K562 (cell line): ENCODE measurements at regions not wholly inside any gene's neighbourhood (a gene's known extent, or its start where the extent isn't known, plus 50 kb on each side); places are given as distances from the start of the nearest gene placed in this dataset.

ENCODE experiments used
- ATAC-seq: fragments of 200-7000 bp; cut with Tn5 transposase; 3 replicates; pipeline ENCODE4 v1.9.1; 2020; ENCODE audit warnings: moderate library complexity
- BruUV-seq: library from RNA; stranded (reverse); fragments of 400-500 nt; replicated peaks from 2 replicates; lab custom pipeline; 2021; lab: Mats Ljungman, UMichigan
- CTCF ChIA-PET: fragments of 300-600 bp; formaldehyde crosslinking; extraction: SDS; loops from one replicate; lab custom pipeline; 2021; ENCODE audit warnings: low intra/inter-chr PET ratio; lab: Yijun Ruan, JAX
- POLR2A ChIA-PET: fragments of 300-600, 350-650 bp; sonication (Branson Sonifier 250); formaldehyde crosslinking; extraction: SDS; loops from one replicate; lab custom pipeline; 2021; ENCODE audit warnings: antibody characterized with exemption, inconsistent platforms; lab: Yijun Ruan, JAX
- DNase-seq, 4 experiments: peaks; one replicate each; pipeline versions ENCODE4 v3.0.0 to v3.0.0-alpha.2; 2011 to 2018; ENCODE audit warnings: low spot score in 3 of 4, mixed read lengths in 3 of 4; ENCODE audit errors: extremely low read depth in 1 of 4
- FAIRE-seq: peaks from 2 replicates; lab custom pipeline; 2011; peaks lifted over from hg19 to GRCh38; lab: Jason Lieb, UNC
- H2AFZ ChIP-seq: 2 replicates; pipeline ENCODE4 v1.6.0; 2011; ENCODE audit warnings: low read depth, low read length, control low read depth, inconsistent platforms
- H3K27ac ChIP-seq: fragments of 200-600 bp; 3 replicates; pipeline ENCODE4 v1.8.0; 2011; ENCODE audit warnings: low read depth, mild to moderate bottlenecking, control low read depth, inconsistent platforms, low read length, moderate library complexity, mixed read lengths; ENCODE audit errors: extremely low read depth
- H3K27me3 ChIP-seq, 2 experiments: fragments of 300-600 bp in 1 of 2; 2 replicates in 1 of 2; 3 replicates in 1 of 2; pipeline versions ENCODE4 v1.6.0 to v1.8.0; 2011; ENCODE audit warnings: inconsistent platforms in 2 of 2, low read length in 2 of 2, mild to moderate bottlenecking in 1 of 2, mixed read lengths in 1 of 2, moderate library complexity in 1 of 2; ENCODE audit not compliant: control insufficient read depth in 2 of 2, insufficient read depth in 2 of 2
- H3K36me3 ChIP-seq: fragments of 300-600 bp; 3 replicates; pipeline ENCODE4 v1.8.0; 2011; ENCODE audit warnings: mild to moderate bottlenecking, low read length, inconsistent platforms; ENCODE audit not compliant: control insufficient read depth, insufficient read depth
- H3K4me1 ChIP-seq, 2 experiments: fragments of 200-600 bp in 1 of 2; replicated peaks in 1 of 2; 2 replicates in 1 of 2; 3 replicates in 1 of 2; pipeline versions ENCODE4 v1.5.1 to v1.8.0; 2011; ENCODE audit warnings: inconsistent platforms in 2 of 2, low read length in 2 of 2, mild to moderate bottlenecking in 1 of 2, mixed read lengths in 1 of 2, moderate library complexity in 1 of 2; ENCODE audit not compliant: control insufficient read depth in 2 of 2, insufficient read depth in 2 of 2
- H3K4me2 ChIP-seq: 2 replicates; pipeline ENCODE4 v1.6.1; 2011; ENCODE audit warnings: low read length, control low read depth, inconsistent platforms, mixed read lengths; ENCODE audit not compliant: insufficient read depth
- H3K4me3 ChIP-seq: fragments of 200-600 bp; sonication (generic), shearing (Covaris generic); 2 replicates; pipeline ENCODE4 v1.5.1; 2016; ENCODE audit warnings: control low read depth, inconsistent platforms
- H3K79me2 ChIP-seq: fragments of 200-600 bp; 3 replicates; pipeline ENCODE4 v1.8.0; 2011; ENCODE audit warnings: low read length, inconsistent platforms; ENCODE audit not compliant: control insufficient read depth, insufficient read depth
- H3K9ac ChIP-seq, 2 experiments: 2 replicates each; pipeline versions ENCODE4 v1.6.0 to v1.6.1; 2011; ENCODE audit warnings: low read depth in 2 of 2, low read length in 2 of 2, control low read depth in 1 of 2, inconsistent platforms in 1 of 2, mild to moderate bottlenecking in 1 of 2, mixed read lengths in 1 of 2; ENCODE audit not compliant: insufficient read depth in 1 of 2
- H3K9me1 ChIP-seq: one replicate; pipeline ENCODE4 v1.6.0; 2011; ENCODE audit warnings: inconsistent platforms, mild to moderate bottlenecking, low read length, moderate library complexity; ENCODE audit not compliant: control insufficient read depth, insufficient read depth
- H3K9me3 ChIP-seq: replicated peaks from 2 replicates; pipeline ENCODE4 v1.5.1; 2011; ENCODE audit warnings: low read depth, low read length, inconsistent platforms; ENCODE audit not compliant: control insufficient read depth, insufficient read depth
- H4K20me1 ChIP-seq: replicated peaks from 2 replicates; pipeline ENCODE4 v1.6.1; 2011; ENCODE audit warnings: low read length, inconsistent platforms, mixed read lengths; ENCODE audit not compliant: control insufficient read depth, insufficient read depth
- ADNP ChIP-seq: fragments of 200-800 bp; sonication (Bioruptor generic); IDR thresholded peaks from 2 replicates; pipeline ENCODE4 v1.6.1; 2016; ENCODE audit warnings: missing genetic modification characterization, missing compliant biosample characterization
- ASH1L ChIP-seq: fragments of 450-650 bp; IDR thresholded peaks from 2 replicates; pipeline ENCODE4 v1.6.1; 2018; ENCODE audit warnings: borderline replicate concordance, mild to moderate bottlenecking, low read depth; ENCODE audit not compliant: partially characterized antibody
- BCOR ChIP-seq: fragments of 450-650 bp; IDR thresholded peaks from 2 replicates; pipeline ENCODE4 v1.6.1; 2016
- CHCHD3 ChIP-seq: fragments of 250-450 bp; sonication (Bioruptor Pico); IDR thresholded peaks from 2 replicates; pipeline ENCODE4 v2.1.2; 2022; ENCODE audit warnings: mild to moderate bottlenecking
- EP400 ChIP-seq: fragments of 450-650 bp; IDR thresholded peaks from 2 replicates; pipeline ENCODE4 v1.6.1; 2017; ENCODE audit warnings: antibody characterized with exemption, mild to moderate bottlenecking, moderate library complexity
- GABPA ChIP-seq: fragments of 200-800 bp; sonication (Bioruptor generic); conservative IDR thresholded peaks from 2 replicates; pipeline ENCODE4 v1.6.1; 2016; ENCODE audit warnings: low read depth, missing genetic modification characterization, missing compliant biosample characterization
- GTF2F1 ChIP-seq: IDR thresholded peaks from 2 replicates; pipeline ENCODE4 v1.6.1; 2011; ENCODE audit warnings: low read depth, low read length, improper control_type of control experiment
- HDAC2 ChIP-seq: fragments of 450-650 bp; IDR thresholded peaks from 2 replicates; pipeline ENCODE4 v1.6.1; 2016; ENCODE audit warnings: mild to moderate bottlenecking
- IFI16 ChIP-seq: fragments of 250-450 bp; sonication (Bioruptor Pico); IDR thresholded peaks from 2 replicates; pipeline ENCODE4 v2.1.2; 2022; ENCODE audit warnings: mild to moderate bottlenecking, inconsistent platforms
- MTF1 ChIP-seq: fragments of 250-450 bp; sonication (Bioruptor Pico); IDR thresholded peaks from 2 replicates; pipeline ENCODE4 v1.9.0; 2021; ENCODE audit warnings: moderate library complexity, mild to moderate bottlenecking, inconsistent platforms, borderline replicate concordance
- PRPF4 ChIP-seq: fragments of 200-400 bp; formaldehyde crosslinking; IDR thresholded peaks from one replicate; pipeline ENCODE4 v1.6.1; 2017; ENCODE audit warnings: low read length, low read depth, mild to moderate bottlenecking; ENCODE audit not compliant: insufficient read depth, poor library complexity, severe bottlenecking
- PTRF ChIP-seq: fragments of 450-650 bp; IDR thresholded peaks from 2 replicates; pipeline ENCODE4 v1.6.1; 2016; ENCODE audit warnings: mild to moderate bottlenecking, missing genetic modification characterization, missing compliant biosample characterization
- SMARCC2 ChIP-seq: fragments of 450-650 bp; IDR thresholded peaks from 2 replicates; pipeline ENCODE4 v1.6.1; 2017; ENCODE audit warnings: antibody characterized with exemption, moderate library complexity, mild to moderate bottlenecking, low read depth
- TAF1 ChIP-seq: IDR thresholded peaks from 2 replicates; pipeline ENCODE4 v1.6.1; 2011; ENCODE audit warnings: mild to moderate bottlenecking, low read length, moderate library complexity; ENCODE audit not compliant: insufficient read depth, control insufficient read depth, severe bottlenecking; ENCODE audit errors: extremely low read depth
- ZBTB1 ChIP-seq: sonication (generic); formaldehyde crosslinking; IDR thresholded peaks from 2 replicates; pipeline ENCODE4 v1.8.1; 2023; ENCODE audit warnings: missing genetic modification reagents, low read depth, mild to moderate bottlenecking, borderline replicate concordance
- ZNF311 ChIP-seq: fragments of 250-450 bp; sonication (Bioruptor Pico); IDR thresholded peaks from 2 replicates; pipeline ENCODE4 v1.4.0; 2020; ENCODE audit warnings: mild to moderate bottlenecking, moderate library complexity
- ZNF354B ChIP-seq: fragments of 250-450 bp; sonication (Bioruptor Pico); IDR thresholded peaks from 2 replicates; pipeline ENCODE4 v1.4.0; 2020
- ZNF75A ChIP-seq: fragments of 450-650 bp; formaldehyde crosslinking; IDR thresholded peaks from 2 replicates; pipeline ENCODE4 v1.4.0; 2020; ENCODE audit warnings: mild to moderate bottlenecking
- WGBS: fragments of 100-300 bp; shearing (Covaris generic); methylation state at CpG from one replicate; pipeline ENCODE4 v1.1.6; 2016; ENCODE audit warnings: low coverage, mixed read lengths; ENCODE audit not compliant: insufficient coverage; ENCODE audit errors: missing lambda C conversion rate; 5-methylcytosine and 5-hydroxymethylcytosine counted together
- in situ Hi-C: fragments of 300-500 bp; cut with MboI; formaldehyde crosslinking; loops from 4 replicates; pipeline ENCODE4 v1.15.0; 2018; ENCODE audit warnings: inconsistent platforms, mixed read lengths
- intact Hi-C: fragments of 100-400 bp; cut with micrococcal nuclease; formaldehyde crosslinking; loops from 2 replicates; pipeline ENCODE4 v1.14.2; 2022
- TF ChIP-seq, protein P1 (sequence below): sonication (generic); formaldehyde crosslinking; IDR thresholded peaks from 2 replicates; pipeline ENCODE4 v1.8.0; 2022; ENCODE audit warnings: mild to moderate bottlenecking, missing genetic modification reagents, borderline replicate concordance
- TF ChIP-seq, protein P2 (sequence below): fragments of 250-450 bp; sonication (Bioruptor Pico); IDR thresholded peaks from 2 replicates; pipeline ENCODE4 v1.9.0; 2021; ENCODE audit warnings: mild to moderate bottlenecking
- TF ChIP-seq, protein P3 (sequence below), 2 experiments: fragments of 200-800 bp in 1 of 2; sonication (Bioruptor generic) in 1 of 2; sonication (generic) in 1 of 2; formaldehyde crosslinking in 1 of 2; IDR thresholded peaks in 1 of 2; conservative IDR thresholded peaks in 1 of 2; 2 replicates each; pipeline versions ENCODE4 v1.5.0 to v1.6.1; 2016 to 2020; ENCODE audit warnings: missing compliant biosample characterization in 1 of 2, missing genetic modification characterization in 1 of 2, missing genetic modification reagents in 1 of 2

DNA sequence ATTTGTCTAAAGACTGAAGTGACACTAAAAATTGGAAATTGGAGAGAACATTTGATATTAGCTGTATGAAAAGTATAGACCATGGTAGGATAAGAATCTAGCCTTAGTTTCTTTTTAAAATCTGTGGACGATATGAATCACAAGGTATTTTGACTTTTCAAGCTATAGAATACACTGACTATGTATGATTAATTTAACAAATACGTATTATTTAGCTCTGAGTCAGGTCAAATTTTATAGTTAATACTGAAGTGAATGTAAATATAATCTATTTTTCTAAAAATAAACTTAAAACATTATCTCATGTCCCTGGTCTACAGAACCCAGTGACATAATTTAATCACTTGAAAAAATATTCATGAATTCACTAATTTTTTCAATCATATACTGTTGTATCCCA is 795.6 kb upstream of the SLITRK1 start (continued):
- TF ChIP-seq ASH1L (no peak), ZBTB1 (no peak), TAF1 (no peak), ZNF354B (no peak), PRPF4 (no peak), HDAC2 (no peak), GABPA (tag) (no peak)
- TF ChIP-seq, protein P1, sequence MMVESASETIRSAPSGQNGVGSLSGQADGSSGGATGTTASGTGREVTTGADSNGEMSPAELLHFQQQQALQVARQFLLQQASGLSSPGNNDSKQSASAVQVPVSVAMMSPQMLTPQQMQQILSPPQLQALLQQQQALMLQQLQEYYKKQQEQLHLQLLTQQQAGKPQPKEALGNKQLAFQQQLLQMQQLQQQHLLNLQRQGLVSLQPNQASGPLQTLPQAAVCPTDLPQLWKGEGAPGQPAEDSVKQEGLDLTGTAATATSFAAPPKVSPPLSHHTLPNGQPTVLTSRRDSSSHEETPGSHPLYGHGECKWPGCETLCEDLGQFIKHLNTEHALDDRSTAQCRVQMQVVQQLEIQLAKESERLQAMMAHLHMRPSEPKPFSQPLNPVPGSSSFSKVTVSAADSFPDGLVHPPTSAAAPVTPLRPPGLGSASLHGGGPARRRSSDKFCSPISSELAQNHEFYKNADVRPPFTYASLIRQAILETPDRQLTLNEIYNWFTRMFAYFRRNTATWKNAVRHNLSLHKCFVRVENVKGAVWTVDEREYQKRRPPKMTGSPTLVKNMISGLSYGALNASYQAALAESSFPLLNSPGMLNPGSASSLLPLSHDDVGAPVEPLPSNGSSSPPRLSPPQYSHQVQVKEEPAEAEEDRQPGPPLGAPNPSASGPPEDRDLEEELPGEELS (CRISPR knock-in tag): no peak

DNA sequence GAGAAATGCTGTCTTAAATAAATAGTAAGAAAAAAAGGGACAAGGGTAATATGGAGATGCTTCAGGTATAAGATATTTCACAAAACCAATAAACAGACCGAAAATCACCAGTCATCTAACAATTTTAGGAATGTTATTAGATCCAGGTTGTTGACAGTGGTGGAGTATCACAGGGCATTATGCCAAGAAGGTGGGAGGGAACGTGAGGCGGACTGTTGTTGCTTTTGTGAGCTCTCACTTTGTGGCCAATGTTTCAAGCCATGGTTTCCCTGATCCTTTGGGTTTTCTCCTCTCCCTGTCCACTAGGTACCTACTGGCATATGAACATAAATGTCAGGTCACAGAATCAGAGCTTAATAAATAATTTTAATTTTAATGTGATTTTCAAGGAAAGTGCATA is 790.3 kb upstream of the SLITRK1 start:
- Histone ChIP-seq H3K4me2 (no peak overlapping the region), H3K79me2 (no peaks in the 10 kb centered on the region), H3K27ac (no peak overlapping the region), H3K4me3 (no peak overlapping the region), H3K36me3 (no peaks in the 10 kb centered on the region), H3K9ac (no peak overlapping the region), H3K9me3 (no peaks in the 10 kb centered on the region), H2AFZ (no peak overlapping the region), H4K20me1 (no peaks in the 10 kb centered on the region), H3K9me1 (no peaks in the 10 kb centered on the region), H3K4me1 (no peaks in the 10 kb centered on the region), H3K27me3 (no peaks in the 10 kb centered on the region)
- intact Hi-C loops (no loop called here), in situ Hi-C loops (no loop called here)
- DNase-seq (no peak), FAIRE-seq (no peak), ATAC-seq (no peak)
- ChIA-PET CTCF (no interaction called here), POLR2A (interaction anchor here (0.6 kb wide), 1 partner anchor 490 kb away, joined by 3 read pairs; no protein-coding TSS in a partner anchor)
- 0% methylated on average over 3 of the region's 3 CpGs for WGBS
- BruUV-seq: no TSS peak
- TF ChIP-seq CHCHD3: no peak
- TF ChIP-seq ZNF311 (CRISPR knock-in tag): no peak
- TF ChIP-seq ADNP (tag): no peak
- TF ChIP-seq GTF2F1: no peak
- TF ChIP-seq, protein P2, sequence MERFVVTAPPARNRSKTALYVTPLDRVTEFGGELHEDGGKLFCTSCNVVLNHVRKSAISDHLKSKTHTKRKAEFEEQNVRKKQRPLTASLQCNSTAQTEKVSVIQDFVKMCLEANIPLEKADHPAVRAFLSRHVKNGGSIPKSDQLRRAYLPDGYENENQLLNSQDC (CRISPR knock-in tag): no peak
- TF ChIP-seq, protein P3, sequence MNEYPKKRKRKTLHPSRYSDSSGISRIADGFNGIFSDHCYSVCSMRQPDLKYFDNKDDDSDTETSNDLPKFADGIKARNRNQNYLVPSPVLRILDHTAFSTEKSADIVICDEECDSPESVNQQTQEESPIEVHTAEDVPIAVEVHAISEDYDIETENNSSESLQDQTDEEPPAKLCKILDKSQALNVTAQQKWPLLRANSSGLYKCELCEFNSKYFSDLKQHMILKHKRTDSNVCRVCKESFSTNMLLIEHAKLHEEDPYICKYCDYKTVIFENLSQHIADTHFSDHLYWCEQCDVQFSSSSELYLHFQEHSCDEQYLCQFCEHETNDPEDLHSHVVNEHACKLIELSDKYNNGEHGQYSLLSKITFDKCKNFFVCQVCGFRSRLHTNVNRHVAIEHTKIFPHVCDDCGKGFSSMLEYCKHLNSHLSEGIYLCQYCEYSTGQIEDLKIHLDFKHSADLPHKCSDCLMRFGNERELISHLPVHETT (CRISPR knock-in tag; conservative IDR thresholded peaks at IDR 0.05 in 1 of 2, IDR thresholded peaks at IDR 0.05 in 1 of 2): no peak
- no peak for TF ChIP-seq PTRF (tag)
- TF ChIP-seq SMARCC2: no peak
- TF ChIP-seq IFI16: no peak
- TF ChIP-seq BCOR: no peak
- no peak for TF ChIP-seq ZNF75A
- no peak for TF ChIP-seq MTF1 (CRISPR knock-in tag)
- TF ChIP-seq EP400: no peak
